Activated CD4-positive, alpha-beta T cell treated with anti-CD3 and anti-CD28 coated beads for 36 hours (primary cell): ENCODE measurements at regions not wholly inside any gene's neighbourhood (a gene's known extent, or its start where the extent isn't known, plus 50 kb on each side); places are given as distances from the start of the nearest gene placed in this dataset.

Experiments
- ATAC-seq: fragments of 200-7000 bp; cut with Tn5 transposase; one replicate; pipeline ENCODE4 v1.10.0; 2021; ENCODE audit warnings: mild to moderate bottlenecking, moderate library complexity
- CTCF ChIA-PET: fragments of 350-600 bp; sonication (Branson Sonifier 250); formaldehyde crosslinking; loops from one replicate; lab custom pipeline; 2021; ENCODE audit warnings: antibody characterized with exemption; lab: Charles Lee
- POLR2A ChIA-PET: fragments of 350-600 bp; sonication (Branson Sonifier 250); formaldehyde crosslinking; loops from one replicate; lab custom pipeline; 2021; ENCODE audit warnings: antibody characterized with exemption, inconsistent platforms; lab: Charles Lee
- DNase-seq: peaks from one replicate; pipeline ENCODE4 v3.0.0-alpha.2; 2020
- H3K27ac Mint-ChIP-seq: one replicate; pipeline ENCODE4 v1.8.0; 2021; ENCODE audit warnings: mixed read lengths
- H3K27me3 Mint-ChIP-seq: one replicate; pipeline ENCODE4 v1.8.0; 2021; ENCODE audit warnings: mixed read lengths
- H3K36me3 Mint-ChIP-seq: one replicate; pipeline ENCODE4 v1.8.0; 2021; ENCODE audit warnings: low read depth, mixed read lengths
- H3K4me1 Mint-ChIP-seq: one replicate; pipeline ENCODE4 v1.8.0; 2021; ENCODE audit warnings: mixed read lengths
- H3K4me3 Mint-ChIP-seq: one replicate; pipeline ENCODE4 v1.8.0; 2021; ENCODE audit warnings: mild to moderate bottlenecking, moderate library complexity, mixed read lengths
- H3K9me3 Mint-ChIP-seq: one replicate; pipeline ENCODE4 v1.8.0; 2021; ENCODE audit warnings: low read depth, mixed read lengths
- intact Hi-C, 2 experiments: fragments of 100-400 bp; cut with DNase I in 1 of 2; cut with micrococcal nuclease in 1 of 2; formaldehyde crosslinking; loops; one replicate each; pipeline versions ENCODE4 v1.14.2 to v1.15.1; 2022 to 2024; cut with DNase I, micrococcal nuclease

DNA sequence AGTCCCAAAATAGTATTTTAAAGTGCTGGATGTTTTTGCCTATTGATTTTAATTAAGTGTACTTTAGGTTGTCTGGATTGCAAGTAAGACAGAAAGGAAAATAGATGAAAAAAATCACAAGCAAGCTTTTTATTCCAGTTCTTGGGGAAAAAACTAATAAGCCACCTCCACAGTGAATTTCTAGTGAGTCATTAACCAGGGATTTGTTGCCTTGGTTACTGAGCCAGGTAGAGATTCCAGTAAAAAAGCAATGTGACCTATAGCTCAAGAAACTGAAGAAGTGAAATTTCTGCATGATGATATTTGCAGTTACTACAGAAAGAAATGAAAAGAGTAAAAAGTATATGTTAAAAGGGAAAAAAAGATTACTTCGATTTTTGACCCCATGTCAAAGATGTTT, 160.6 kb downstream of the METTL4 start:
- H3K36me3 Mint-ChIP-seq = no peaks in the 10 kb centered on the region
- DNase-seq (no peak), ATAC-seq (no peak)
- POLR2A ChIA-PET = no interaction called here
- H3K27ac Mint-ChIP-seq = no peak overlapping the region
- intact Hi-C loops = no loop called here
- H3K9me3 Mint-ChIP-seq = no peaks in the 10 kb centered on the region
- H3K4me3 Mint-ChIP-seq = no peak overlapping the region
- peaks cover 14% of the 10 kb centered on the region for H3K27me3 Mint-ChIP-seq
- no peaks in the 10 kb centered on the region for H3K4me1 Mint-ChIP-seq
- CTCF ChIA-PET = no interaction called here

GRCh38 chr18:2411381-2411960, 159.8 kb downstream of the METTL4 start:
- POLR2A ChIA-PET = no interaction called here
- DNase-seq = no peak
- H3K9me3 Mint-ChIP-seq = no peaks in the 10 kb centered on the region

DNA sequence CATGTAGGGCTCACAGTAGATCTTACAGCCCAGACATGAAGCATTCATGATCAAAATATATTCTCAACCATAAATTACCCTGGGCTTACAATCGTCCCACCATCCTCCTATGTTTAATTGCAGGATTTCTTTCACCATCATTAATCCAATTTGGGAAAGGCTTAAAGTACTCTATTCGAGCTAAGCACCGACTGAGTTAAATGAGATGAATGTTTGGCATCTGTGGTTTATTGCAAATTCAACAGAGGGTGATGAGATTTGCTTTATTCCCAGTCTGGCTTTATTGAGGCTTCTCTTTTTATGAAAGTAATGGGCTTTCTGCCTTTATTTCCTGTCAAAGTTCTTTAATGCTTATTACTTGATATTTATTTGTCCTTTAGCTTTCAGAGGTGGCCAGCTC, 159.0 kb downstream of the METTL4 start:
- ChIA-PET CTCF (no interaction called here), POLR2A (no interaction called here)
- intact Hi-C loops = no loop called here
- peaks cover 18% of the 10 kb centered on the region for H3K27me3 Mint-ChIP-seq
- H3K36me3 Mint-ChIP-seq = no peaks in the 10 kb centered on the region
- H3K27ac Mint-ChIP-seq = no peak overlapping the region
- H3K9me3 Mint-ChIP-seq = no peaks in the 10 kb centered on the region
- DNase-seq (no peak), ATAC-seq (no peak)
- no peaks in the 10 kb centered on the region for H3K4me1 Mint-ChIP-seq
- no peak overlapping the region for H3K4me3 Mint-ChIP-seq

More at GRCh38 chr18:2411381-2411960, 159.8 kb downstream of the METTL4 start:
- no peak for ATAC-seq
- H3K27me3 Mint-ChIP-seq = peaks cover 16% of the 10 kb centered on the region
- H3K36me3 Mint-ChIP-seq = no peaks in the 10 kb centered on the region
- intact Hi-C loops = no loop called here
- no peaks in the 10 kb centered on the region for H3K4me1 Mint-ChIP-seq
- H3K4me3 Mint-ChIP-seq = no peak overlapping the region
- CTCF ChIA-PET = no interaction called here
- H3K27ac Mint-ChIP-seq = no peak overlapping the region

DNA sequence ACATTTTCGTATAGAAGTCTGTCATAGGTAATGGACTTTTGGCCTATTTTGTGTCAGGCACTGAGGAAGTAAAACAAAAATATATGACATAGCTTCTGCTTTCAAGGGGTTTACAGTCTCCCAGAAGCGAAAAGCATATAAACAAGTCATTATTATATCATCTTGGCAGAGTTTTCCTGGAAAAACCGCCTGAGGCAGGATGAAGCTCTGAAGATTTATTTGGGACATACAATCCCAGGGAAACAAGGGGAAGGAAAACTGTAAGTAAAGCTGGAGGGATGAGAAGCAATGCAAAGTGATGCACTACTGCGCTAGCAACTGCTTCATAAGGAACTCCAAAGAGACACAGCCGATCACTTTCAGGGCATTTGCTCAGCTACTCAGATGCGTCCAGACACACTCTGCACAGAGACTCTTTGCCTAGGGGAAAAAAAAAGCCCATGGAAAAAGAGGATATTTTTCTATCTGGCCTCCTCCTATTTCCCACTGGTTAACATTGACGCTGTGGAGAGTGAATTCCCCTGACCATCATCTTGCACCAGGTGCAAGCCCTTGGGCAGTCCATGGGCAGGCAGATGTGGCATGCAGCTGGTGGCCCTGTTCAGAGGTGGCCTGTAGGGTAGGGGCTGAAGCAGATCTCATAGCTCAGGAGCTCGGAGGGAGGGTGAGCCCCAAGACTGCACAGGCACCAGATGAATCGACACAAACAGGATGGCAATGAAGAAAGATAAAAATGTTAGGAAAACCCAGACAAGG, 158.1 kb downstream of the METTL4 start:
- Mint-ChIP-seq H3K36me3 (no peaks in the 10 kb centered on the region), H3K9me3 (no peaks in the 10 kb centered on the region), H3K27ac (no peak overlapping the region), H3K4me1 (no peaks in the 10 kb centered on the region), H3K27me3 (peaks cover 18% of the 10 kb centered on the region), H3K4me3 (no peak overlapping the region)
- CTCF ChIA-PET = no interaction called here
- POLR2A ChIA-PET = interaction anchor here (0.6 to 0.7 kb wide), 2 partner anchors 26 to 398 kb away, joined by 3 to 4 read pairs; no protein-coding TSS in a partner anchor
- DNase-seq (no peak), ATAC-seq (no peak)
- intact Hi-C loops = no loop called here

- intact Hi-C loops = no loop called here
- Mint-ChIP-seq H3K4me1 (no peaks in the 10 kb centered on the region), H3K27ac (no peak overlapping the region), H3K36me3 (no peaks in the 10 kb centered on the region), H3K9me3 (no peaks in the 10 kb centered on the region), H3K4me3 (no peak overlapping the region), H3K27me3 (peaks cover 18% of the 10 kb centered on the region)
- DNase-seq = no peak
- CTCF ChIA-PET = interaction anchor here (1.5 kb wide), 1 partner anchor 11 kb away, joined by 4 read pairs; no protein-coding TSS in a partner anchor
- POLR2A ChIA-PET = interaction anchor here (0.6 kb wide), 1 partner anchor 399 kb away, joined by 3 read pairs; no protein-coding TSS in a partner anchor
- ATAC-seq = no peak
Measured at GRCh38 chr18:2414235-2414634, 157.1 kb downstream of the METTL4 start.

DNA sequence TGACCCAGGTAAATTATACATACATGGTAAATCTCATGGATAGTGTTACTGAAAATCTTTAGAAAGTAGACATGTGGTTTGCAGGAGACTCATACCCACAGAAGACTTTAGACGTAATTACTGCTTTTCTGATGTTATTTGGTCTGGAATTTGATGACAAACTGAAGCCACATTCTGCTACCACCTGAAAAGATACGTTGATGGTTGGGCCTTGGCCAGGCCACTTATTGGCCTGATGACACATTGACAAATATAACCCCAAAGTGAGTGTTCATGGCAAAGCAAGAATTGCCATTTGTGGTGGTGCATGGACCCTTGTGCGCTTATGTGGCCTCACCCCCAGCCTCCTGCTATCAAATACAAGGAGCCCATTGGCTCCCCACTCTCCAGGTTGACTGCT, 155.6 kb downstream of the METTL4 start:
- POLR2A ChIA-PET = no interaction called here
- CTCF ChIA-PET = interaction anchor here (1.1 kb wide), 1 partner anchor 22 kb away, joined by 3 read pairs; no protein-coding TSS in a partner anchor
- no peak for DNase-seq

DNA sequence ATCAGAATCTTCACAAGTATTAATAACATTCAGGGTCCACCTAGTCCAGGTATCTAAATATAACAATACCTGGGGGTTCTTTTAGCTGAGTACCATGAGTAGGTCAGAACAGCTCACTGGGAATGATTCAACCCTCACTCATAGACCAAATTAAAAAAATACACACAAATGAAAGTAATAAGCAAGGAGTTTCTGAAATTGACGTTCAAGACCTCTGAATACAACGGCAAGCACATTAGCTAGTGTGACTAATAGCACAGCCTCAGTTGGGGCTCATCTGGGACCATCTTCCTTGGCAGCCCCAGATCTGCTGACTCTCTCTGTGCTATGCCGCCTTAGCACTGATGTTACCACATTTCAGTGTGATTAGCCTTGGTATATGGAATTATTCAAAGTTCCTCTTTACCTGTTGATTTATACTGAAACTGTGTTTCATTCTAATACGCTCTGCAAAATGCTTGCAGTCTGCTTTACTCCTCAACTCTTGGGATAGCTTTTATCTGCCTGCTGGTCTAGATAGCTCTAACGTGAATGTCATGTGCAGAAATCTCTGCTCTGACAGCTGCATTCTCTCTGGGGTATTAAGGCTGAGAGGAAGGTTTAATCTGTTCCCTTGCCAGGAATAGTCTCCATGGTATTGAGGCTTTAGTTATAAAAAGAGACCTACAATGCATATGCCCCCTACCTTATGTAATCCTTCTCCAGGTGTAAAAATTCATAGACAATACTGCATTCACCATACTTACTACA, 153.3 kb downstream of the METTL4 start:
- ChIA-PET POLR2A (no interaction called here), CTCF (interaction anchor here (1.2 kb wide), 1 partner anchor 124 kb away, joined by 3 read pairs; no protein-coding TSS in a partner anchor)
- DNase-seq = no peak
- Mint-ChIP-seq H3K4me1 (no peaks in the 10 kb centered on the region), H3K4me3 (no peak overlapping the region), H3K9me3 (no peaks in the 10 kb centered on the region), H3K36me3 (no peaks in the 10 kb centered on the region), H3K27ac (no peak overlapping the region), H3K27me3 (peaks cover 10% of the 10 kb centered on the region)
- intact Hi-C loops = no loop called here
- ATAC-seq = no peak

More for the DNA sequence above, 155.6 kb downstream of the METTL4 start:
- intact Hi-C loops = no loop called here
- Mint-ChIP-seq H3K9me3 (no peaks in the 10 kb centered on the region), H3K27me3 (peaks cover 15% of the 10 kb centered on the region), H3K27ac (no peak overlapping the region), H3K36me3 (no peaks in the 10 kb centered on the region), H3K4me1 (no peaks in the 10 kb centered on the region), H3K4me3 (no peak overlapping the region)
- no peak for ATAC-seq

DNA sequence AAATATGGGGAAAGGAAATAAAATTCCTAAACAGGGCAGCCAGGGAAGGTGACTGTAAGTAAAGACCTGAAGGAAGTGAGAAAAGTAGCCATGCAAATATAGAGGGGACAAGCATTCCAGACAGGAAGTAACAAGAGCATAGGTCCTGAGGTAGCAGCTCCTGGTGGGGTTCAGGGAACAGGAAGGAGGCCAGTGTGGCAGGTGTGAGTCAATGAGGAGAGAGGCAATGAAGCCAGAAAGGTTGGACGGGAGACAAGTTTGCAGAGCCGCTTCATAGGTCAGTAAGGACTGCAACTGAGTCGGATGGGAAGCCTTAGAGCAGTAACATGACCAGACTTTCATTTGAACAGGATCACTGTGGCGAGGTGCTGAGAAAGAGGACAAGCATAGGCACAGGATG, 150.9 kb downstream of the METTL4 start:
- ChIA-PET CTCF (interaction anchor here (0.7 kb wide), 1 partner anchor 38 kb away, joined by 3 read pairs; no protein-coding TSS in a partner anchor), POLR2A (no interaction called here)
- Mint-ChIP-seq H3K36me3 (no peaks in the 10 kb centered on the region), H3K27ac (no peak overlapping the region), H3K4me1 (no peaks in the 10 kb centered on the region), H3K9me3 (no peaks in the 10 kb centered on the region), H3K4me3 (no peak overlapping the region), H3K27me3 (peaks cover 12% of the 10 kb centered on the region)
- DNase-seq (no peak), ATAC-seq (no peak)
- intact Hi-C loops = no loop called here

GRCh38 chr18:2423761-2424160, 147.5 kb downstream of the METTL4 start:
- Mint-ChIP-seq H3K4me1 (no peaks in the 10 kb centered on the region), H3K9me3 (no peaks in the 10 kb centered on the region), H3K4me3 (no peak overlapping the region), H3K36me3 (no peaks in the 10 kb centered on the region), H3K27me3 (peaks cover 12% of the 10 kb centered on the region), H3K27ac (no peak overlapping the region)
- POLR2A ChIA-PET = no interaction called here
- intact Hi-C loops = no loop called here
- DNase-seq = no peak
- CTCF ChIA-PET = no interaction called here
- ATAC-seq = no peak

GRCh38 chr18:2424420-2424819, 146.9 kb downstream of the METTL4 start:
- ChIA-PET POLR2A (no interaction called here), CTCF (interaction anchor here (1.5 kb wide), 1 partner anchor 10 kb away, joined by 4 read pairs; no protein-coding TSS in a partner anchor)
- Mint-ChIP-seq H3K27me3 (peaks cover 12% of the 10 kb centered on the region), H3K4me3 (no peak overlapping the region), H3K9me3 (no peaks in the 10 kb centered on the region), H3K36me3 (no peaks in the 10 kb centered on the region), H3K4me1 (no peaks in the 10 kb centered on the region), H3K27ac (no peak overlapping the region)
- ATAC-seq (no peak), DNase-seq (no peak)
- intact Hi-C loops = no loop called here

GRCh38 chr18:2425426-2426317, 145.6 kb downstream of the METTL4 start:
- no peak overlapping the region for H3K4me3 Mint-ChIP-seq
- H3K36me3 Mint-ChIP-seq = no peaks in the 10 kb centered on the region
- H3K27ac Mint-ChIP-seq = no peak overlapping the region
- POLR2A ChIA-PET = no interaction called here
- peaks cover 2% of the 10 kb centered on the region for H3K9me3 Mint-ChIP-seq
- DNase-seq (no peak), ATAC-seq (no peak)
- no peaks in the 10 kb centered on the region for H3K4me1 Mint-ChIP-seq
- peaks cover 10% of the 10 kb centered on the region for H3K27me3 Mint-ChIP-seq
- CTCF ChIA-PET = interaction anchor here (0.6 to 1.5 kb wide), 2 partner anchors 11 to 33 kb away, joined by 4 read pairs; no protein-coding TSS in a partner anchor
- intact Hi-C loops = no loop called here
